Prostate gland (tissue), 2 donors: ENCODE measurements at regions not wholly inside any gene's neighbourhood (a gene's known extent, or its start where the extent isn't known, plus 50 kb on each side); places are given as distances from the start of the nearest gene placed in this dataset.

ENCODE experiments used
- DNase-seq: peaks from one replicate; pipeline ENCODE4 v3.0.0-alpha.2; 2019; ENCODE audit warnings: low spot score
- H3K27ac ChIP-seq, 2 donors: fragments of 200-600 bp; sonication (generic); 2 replicates each; pipeline ENCODE4 v1.5.1; 2017 to 2019
- H3K27me3 ChIP-seq: fragments of 200-600 bp; sonication (generic); replicated peaks from 2 replicates; pipeline ENCODE4 v1.5.1; 2019; ENCODE audit not compliant: insufficient read depth
- H3K36me3 ChIP-seq, 2 donors: fragments of 200-600 bp; sonication (generic); 1 replicate in 1 of 2; 2 replicates in 1 of 2; pipeline versions ENCODE4 v1.5.1 to v1.8.1; 2017 to 2019
- H3K4me1 ChIP-seq: fragments of 200-600 bp; sonication (generic); replicated peaks from 2 replicates; pipeline ENCODE4 v1.5.1; 2019
- H3K4me3 ChIP-seq, 2 donors: fragments of 200-600 bp; sonication (generic); 2 replicates each; pipeline ENCODE4 v1.5.1; 2017 to 2019
- H3K9me3 ChIP-seq: fragments of 200-600 bp; sonication (generic); 2 replicates; pipeline ENCODE4 v1.5.1; 2017
- CTCF ChIP-seq, 4 experiments: fragments of 200-600 bp in 2 of 4; fragments of 450-650 bp in 2 of 4; sonication (generic) in 2 of 4; IDR thresholded peaks; 1 replicate in 3 of 4; 2 replicates in 1 of 4; pipeline ENCODE4 v1.5.1; 2016 to 2019; ENCODE audit warnings: antibody characterized with exemption in 4 of 4, mild to moderate bottlenecking in 2 of 4, moderate library complexity in 2 of 4
- POLR2A ChIP-seq: fragments of 450-650 bp; IDR thresholded peaks from one replicate; pipeline ENCODE4 v1.6.1; 2016; ENCODE audit warnings: antibody characterized with exemption, mild to moderate bottlenecking
- POLR2AphosphoS5 ChIP-seq: sonication (generic); formaldehyde crosslinking; IDR thresholded peaks from one replicate; pipeline ENCODE4 v1.6.1; 2017; ENCODE audit warnings: antibody characterized with exemption
- WGBS: methylation state at CpG from one replicate; pipeline ENCODE4 v1.1.5; 2018; 5-methylcytosine and 5-hydroxymethylcytosine counted together
- intact Hi-C: fragments of 100-400 bp; cut with DNase I; formaldehyde crosslinking; loops from one replicate; pipeline ENCODE4 v1.14.2; 2022

GRCh38 chr17:77728474-77728795 lies 230.1 kb upstream of the TNRC6C start:
- H3K9me3 ChIP-seq = no peaks in the 10 kb centered on the region

DNA sequence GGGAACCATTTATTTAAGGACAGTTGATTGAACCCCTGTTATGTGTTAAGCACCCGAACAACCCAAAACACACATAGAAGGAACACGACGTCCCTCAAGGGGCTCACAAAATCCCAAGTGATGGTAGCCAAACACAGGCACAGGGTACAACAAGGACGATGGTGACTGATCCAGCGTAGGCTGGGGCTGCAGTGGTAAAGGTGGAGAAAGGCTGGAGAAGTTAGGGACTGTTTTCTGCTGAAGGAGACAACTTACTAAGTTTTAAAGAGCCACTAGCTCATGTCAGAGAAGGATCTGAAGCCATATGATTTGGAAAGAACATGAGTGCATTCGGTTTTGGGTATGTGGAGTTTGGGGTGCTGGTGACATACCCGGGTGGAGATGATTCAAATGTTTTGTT lies 229.6 kb upstream of the TNRC6C start:
- Histone ChIP-seq H3K4me3 (no peak overlapping the region), H3K4me1 (no peaks in the 10 kb centered on the region), H3K36me3 (no peaks in the 10 kb centered on the region), H3K27me3 (no peaks in the 10 kb centered on the region), H3K27ac (no peak overlapping the region), H3K9me3 (no peaks in the 10 kb centered on the region)
- intact Hi-C loops = no loop called here
- 71% methylated on average over 7 of the region's 7 CpGs for WGBS
- no peak for TF ChIP-seq POLR2AphosphoS5
- TF ChIP-seq POLR2A = no peak
- no peak for TF ChIP-seq CTCF (IDR thresholded peaks at IDR 0.05)
- DNase-seq = no peak

More at GRCh38 chr17:77728474-77728795, 230.1 kb upstream of the TNRC6C start:
- Histone ChIP-seq H3K4me1 (no peaks in the 10 kb centered on the region), H3K27me3 (no peaks in the 10 kb centered on the region), H3K27ac (peak overlapping the region in 1 of 2 donors; percentile 48), H3K36me3 (no peaks in the 10 kb centered on the region), H3K4me3 (no peak overlapping the region)
- TF ChIP-seq POLR2AphosphoS5 (no peak), CTCF (IDR thresholded peaks at IDR 0.05) (no peak), POLR2A (no peak)
- 28% methylated on average over 2 of the region's 2 CpGs for WGBS
- no peak for DNase-seq
- intact Hi-C loops = no loop called here

DNA sequence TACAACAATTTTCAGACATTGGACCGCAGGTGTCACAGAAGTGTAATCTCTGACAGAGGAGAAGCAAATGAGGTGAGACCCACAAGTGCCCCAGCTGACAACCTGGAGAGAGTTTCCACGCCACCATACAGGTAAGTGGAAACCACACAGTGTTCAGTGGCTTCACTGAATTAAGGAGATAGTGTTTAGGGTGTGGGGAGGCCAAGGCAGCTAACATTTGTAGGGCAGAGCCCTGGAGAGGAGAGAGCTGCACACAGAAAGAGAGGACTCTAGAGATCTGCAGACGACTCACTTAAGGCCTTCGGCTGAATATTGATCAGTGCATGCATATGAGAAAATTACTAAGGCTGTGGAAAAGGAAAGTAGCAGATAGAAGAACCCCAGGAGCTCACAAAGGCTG lies 228.9 kb upstream of the TNRC6C start:
- DNase-seq = no peak
- Histone ChIP-seq H3K4me1 (no peaks in the 10 kb centered on the region), H3K4me3 (no peak overlapping the region), H3K27ac (no peak overlapping the region), H3K27me3 (no peaks in the 10 kb centered on the region), H3K36me3 (no peaks in the 10 kb centered on the region), H3K9me3 (no peaks in the 10 kb centered on the region)
- 98% methylated on average over 4 of the region's 4 CpGs for WGBS
- TF ChIP-seq POLR2AphosphoS5 = no peak
- TF ChIP-seq CTCF (IDR thresholded peaks at IDR 0.05) = no peak
- TF ChIP-seq POLR2A = no peak
- intact Hi-C loops = no loop called here

DNA sequence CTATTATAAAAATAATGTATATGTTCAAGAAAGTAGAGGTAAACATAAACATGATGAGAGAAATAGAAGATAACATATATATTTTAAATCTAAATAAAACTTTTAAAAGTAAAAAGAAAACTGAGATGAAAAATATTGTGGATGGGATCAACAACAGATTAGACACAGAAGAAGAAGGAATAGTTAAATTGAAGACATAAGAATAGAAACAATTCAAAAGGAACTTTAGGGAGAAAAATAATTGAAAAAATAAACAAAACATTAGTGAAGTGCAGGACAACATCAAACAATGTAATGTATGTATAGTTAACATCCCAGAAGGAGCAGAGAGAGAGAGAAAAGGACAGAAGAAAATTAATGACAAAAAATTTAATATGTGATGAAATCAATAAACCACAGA lies 228.1 kb upstream of the TNRC6C start:
- Histone ChIP-seq H3K27me3 (no peaks in the 10 kb centered on the region), H3K27ac (no peak overlapping the region), H3K9me3 (no peaks in the 10 kb centered on the region), H3K4me3 (no peak overlapping the region), H3K36me3 (no peaks in the 10 kb centered on the region), H3K4me1 (peaks cover 5% of the 10 kb centered on the region)
- TF ChIP-seq POLR2A (no peak), CTCF (IDR thresholded peaks at IDR 0.05) (no peak), POLR2AphosphoS5 (no peak)
- intact Hi-C loops = loop anchor here (5.0 kb wide), 1 partner anchor 53 kb away; no protein-coding TSS in a partner anchor
- no peak for DNase-seq

DNA sequence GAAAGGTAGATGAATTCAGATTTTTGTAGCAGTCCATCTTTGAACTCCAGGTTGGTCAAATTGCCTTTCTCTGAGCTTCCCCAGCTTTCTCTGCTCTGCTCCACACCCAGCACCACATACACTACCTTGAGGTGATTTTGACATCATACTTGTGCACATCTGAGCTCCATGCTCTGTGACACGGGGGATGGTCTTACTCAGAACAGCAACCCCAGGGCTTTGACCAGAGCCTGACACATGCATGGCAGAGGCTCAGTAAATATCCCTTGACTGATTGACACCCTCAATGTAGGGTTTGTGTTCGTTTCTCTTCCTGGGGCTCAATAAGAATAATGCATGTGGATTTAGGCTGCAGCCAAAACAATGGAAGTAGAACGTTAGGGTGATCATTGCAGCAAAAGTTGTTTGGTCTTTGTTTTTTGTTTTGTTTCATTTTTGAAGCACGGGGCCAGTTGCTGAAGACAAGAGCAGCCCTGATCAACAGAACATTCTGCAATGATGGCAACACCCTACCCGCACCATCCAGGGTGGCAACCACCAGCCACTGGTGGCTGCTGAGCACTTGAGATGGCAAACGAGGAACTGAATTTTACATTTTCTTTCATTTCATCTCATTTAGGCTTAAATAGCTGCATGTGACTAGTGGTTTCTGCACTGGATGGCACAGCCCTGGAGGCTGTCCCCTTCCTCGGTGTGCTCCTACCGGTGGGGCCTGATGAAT lies 224.8 kb upstream of the TNRC6C start:
- Histone ChIP-seq H3K4me1 (peaks cover 8% of the 10 kb centered on the region), H3K9me3 (no peaks in the 10 kb centered on the region), H3K36me3 (no peaks in the 10 kb centered on the region), H3K4me3 (no peak overlapping the region), H3K27ac (peak overlapping the region; percentile 48 to 62), H3K27me3 (no peaks in the 10 kb centered on the region)
- WGBS = 49% methylated on average over 8 of the region's 8 CpGs
- intact Hi-C loops = loop anchor here (5.0 kb wide), 1 partner anchor 56 kb away; no protein-coding TSS in a partner anchor
- no peak for TF ChIP-seq CTCF (IDR thresholded peaks at IDR 0.05)
- no peak for TF ChIP-seq POLR2AphosphoS5
- TF ChIP-seq POLR2A = no peak
- DNase-seq = no peak
